Stimulated activated CD8-positive, alpha-beta memory T cell treated with anti-CD3 and anti-CD28 coated beads, Interleukin-4, amount 100 ng/mL, for 4 hours (primary cell): ENCODE measurements at regions not wholly inside any gene's neighbourhood (a gene's known extent, or its start where the extent isn't known, plus 50 kb on each side); places are given as distances from the start of the nearest gene placed in this dataset.

Experiments used
- DNase-seq, 2 donors: peaks; one replicate each; pipeline ENCODE4 v3.0.0-alpha.2; 2020; ENCODE audit warnings: low read depth in 2 of 2, low spot score in 1 of 2

DNA sequence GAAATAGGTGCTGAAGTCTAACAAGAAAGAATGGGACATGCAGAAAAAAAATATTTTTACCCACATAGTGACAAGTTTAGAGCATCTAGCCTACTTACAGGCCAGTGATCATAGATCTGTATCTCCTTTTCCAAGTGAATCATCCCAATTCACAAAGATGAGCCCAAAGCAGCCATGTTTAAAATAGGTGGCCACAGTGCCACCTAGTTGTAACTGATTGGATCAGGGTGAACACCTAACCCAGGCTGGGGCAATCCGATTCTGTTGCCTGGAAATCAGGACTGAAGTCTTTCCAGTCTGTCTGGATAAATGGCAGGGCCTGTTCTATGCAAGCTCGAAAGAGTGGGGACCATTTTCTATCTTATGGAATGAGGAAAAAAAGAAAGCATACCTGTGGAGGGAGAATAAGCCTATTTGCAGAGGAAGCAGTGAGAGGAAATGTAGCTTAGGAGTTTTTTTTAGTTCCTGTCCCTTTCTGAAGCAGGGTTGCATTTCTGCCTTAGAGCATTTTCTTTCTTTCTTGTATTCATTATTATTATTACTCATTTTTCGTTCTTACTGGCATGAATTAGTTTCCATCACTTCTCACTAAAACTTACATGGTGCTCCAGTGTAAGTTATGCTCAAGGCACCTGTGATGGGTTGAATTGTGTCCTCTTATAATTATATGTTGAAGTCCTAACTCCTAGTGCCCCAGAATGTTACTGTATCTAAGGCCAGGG lies 113.2 kb upstream of the RAG2 start:
- no peak for DNase-seq
